Ovary (tissue), 7 donors: ENCODE measurements at regions not wholly inside any gene's neighbourhood (a gene's known extent, or its start where the extent isn't known, plus 50 kb on each side); places are given as distances from the start of the nearest gene placed in this dataset.
"Not testable (repeated sequence)": the region's sequence is repeated elsewhere in the genome, so short reads cannot be mapped to it uniquely, and the experiment has no call there.

Experiments
- DNase-seq, 5 donors: peaks; one replicate each; pipeline ENCODE4 v3.0.0-alpha.2; 2019 to 2020
- H3K27ac ChIP-seq, 2 donors: fragments of 200-600 bp; one replicate each; pipeline versions ENCODE4 v1.5.1 to v1.8.0; 2019 to 2022
- H3K27me3 ChIP-seq: fragments of 200-600 bp; one replicate; pipeline ENCODE4 v1.8.0; 2022
- H3K36me3 ChIP-seq: fragments of 200-600 bp; sonication (generic); one replicate; pipeline ENCODE4 v1.5.1; 2019
- H3K4me1 ChIP-seq: one replicate; pipeline ENCODE4 v1.8.1; 2013; ENCODE audit warnings: mild to moderate bottlenecking, moderate library complexity; ENCODE audit not compliant: insufficient read depth
- H3K4me3 ChIP-seq: fragments of 200-600 bp; sonication (generic); one replicate; pipeline ENCODE4 v1.5.1; 2017
- H3K9me3 ChIP-seq, 2 donors: fragments of 200-600 bp in 1 of 2; sonication (generic) in 1 of 2; one replicate each; pipeline versions ENCODE4 v1.5.1 to v1.8.1; 2013 to 2019; ENCODE audit warnings: mild to moderate bottlenecking in 1 of 2, moderate library complexity in 1 of 2
- EP300 ChIP-seq: sonication (generic); formaldehyde crosslinking; IDR thresholded peaks from one replicate; pipeline ENCODE4 v1.6.1; 2017; ENCODE audit warnings: antibody characterized with exemption
- POLR2A ChIP-seq: fragments of 450-650 bp; IDR thresholded peaks from one replicate; pipeline ENCODE4 v1.6.1; 2017; ENCODE audit warnings: antibody characterized with exemption, mild to moderate bottlenecking, moderate library complexity
- WGBS, 3 donors: extraction: QIAGEN DNeasy Blood & Tissue Kit in 1 of 3; methylation state at CpG; one replicate each; pipeline versions ENCODE4 v1.1.5 to v1.1.7; 2013 to 2017; 5-methylcytosine and 5-hydroxymethylcytosine counted together
- intact Hi-C, 4 donors: fragments of 100-400 bp; cut with DNase I; formaldehyde crosslinking; loops; one replicate each; pipeline versions ENCODE4 v1.11.0 to v1.15.1; 2022 to 2023
- TF ChIP-seq, protein P1 (sequence below), 3 donors: fragments of 450-650 bp in 2 of 3; fragments of 200-600 bp in 1 of 3; IDR thresholded peaks; one replicate each; pipeline versions ENCODE4 v1.5.1 to v1.8.0; 2016 to 2022; ENCODE audit warnings: antibody characterized with exemption in 3 of 3, mild to moderate bottlenecking in 1 of 3
- donor health status: DM: no; HTN: no; CAD: no; lungs with moderate emphysema.
- donor health status: DM: no; HTN: no; CAD: no.
- donor health status: Bipolar disorder and iron deficiency.
- donor health status: DM: no; HTN: no; CAD: no.
- donor health status: DM: yes; HTN: yes; CAD: no.

DNA sequence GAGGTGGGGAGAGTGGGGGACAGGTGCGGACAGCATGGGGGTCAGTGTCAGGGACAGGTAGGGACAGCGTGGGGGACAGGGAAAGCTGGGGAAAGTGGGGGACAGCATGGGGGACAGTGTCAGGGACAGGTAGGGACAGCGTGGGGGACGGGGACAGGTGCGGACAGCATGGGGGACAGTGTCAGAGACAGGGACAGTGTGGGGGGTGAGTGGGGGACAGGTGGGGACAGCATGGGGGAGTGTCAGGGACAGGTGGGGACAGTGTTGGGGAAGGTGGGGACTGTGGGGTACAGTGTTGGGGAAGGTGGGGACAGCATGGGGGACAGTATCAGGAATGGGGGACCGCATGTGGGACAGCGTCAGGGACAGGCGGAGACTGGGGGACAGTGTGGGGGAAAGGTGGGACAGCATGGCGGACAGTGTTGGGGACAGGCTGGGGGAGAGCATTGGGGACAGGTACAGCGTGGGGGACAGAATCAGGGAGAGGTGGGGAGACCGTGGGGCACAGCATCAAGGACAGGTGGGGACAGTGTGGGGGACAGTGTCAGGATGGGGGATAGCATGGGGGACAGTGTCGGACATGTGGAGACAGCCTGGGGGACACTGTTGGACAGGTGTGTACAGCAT is 96.1 kb downstream of the TMEM121 start:
- intact Hi-C loops, result no loop called here
- WGBS, 3 donors, result 76 to 83% (median 82%) methylated on average over 12 of the region's 12 CpGs
- TF ChIP-seq, protein P1, sequence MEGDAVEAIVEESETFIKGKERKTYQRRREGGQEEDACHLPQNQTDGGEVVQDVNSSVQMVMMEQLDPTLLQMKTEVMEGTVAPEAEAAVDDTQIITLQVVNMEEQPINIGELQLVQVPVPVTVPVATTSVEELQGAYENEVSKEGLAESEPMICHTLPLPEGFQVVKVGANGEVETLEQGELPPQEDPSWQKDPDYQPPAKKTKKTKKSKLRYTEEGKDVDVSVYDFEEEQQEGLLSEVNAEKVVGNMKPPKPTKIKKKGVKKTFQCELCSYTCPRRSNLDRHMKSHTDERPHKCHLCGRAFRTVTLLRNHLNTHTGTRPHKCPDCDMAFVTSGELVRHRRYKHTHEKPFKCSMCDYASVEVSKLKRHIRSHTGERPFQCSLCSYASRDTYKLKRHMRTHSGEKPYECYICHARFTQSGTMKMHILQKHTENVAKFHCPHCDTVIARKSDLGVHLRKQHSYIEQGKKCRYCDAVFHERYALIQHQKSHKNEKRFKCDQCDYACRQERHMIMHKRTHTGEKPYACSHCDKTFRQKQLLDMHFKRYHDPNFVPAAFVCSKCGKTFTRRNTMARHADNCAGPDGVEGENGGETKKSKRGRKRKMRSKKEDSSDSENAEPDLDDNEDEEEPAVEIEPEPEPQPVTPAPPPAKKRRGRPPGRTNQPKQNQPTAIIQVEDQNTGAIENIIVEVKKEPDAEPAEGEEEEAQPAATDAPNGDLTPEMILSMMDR (IDR thresholded peaks at IDR 0.05), result no peak
- TF ChIP-seq POLR2A (no peak), EP300 (no peak)
- Histone ChIP-seq H3K4me1 (no peaks in the 10 kb centered on the region), H3K36me3 (no peaks in the 10 kb centered on the region), H3K9me3 (no peaks in the 10 kb centered on the region), H3K27ac (no peak overlapping the region), H3K4me3 (no peak overlapping the region), H3K27me3 (no peaks in the 10 kb centered on the region)
- no peak for DNase-seq

DNA sequence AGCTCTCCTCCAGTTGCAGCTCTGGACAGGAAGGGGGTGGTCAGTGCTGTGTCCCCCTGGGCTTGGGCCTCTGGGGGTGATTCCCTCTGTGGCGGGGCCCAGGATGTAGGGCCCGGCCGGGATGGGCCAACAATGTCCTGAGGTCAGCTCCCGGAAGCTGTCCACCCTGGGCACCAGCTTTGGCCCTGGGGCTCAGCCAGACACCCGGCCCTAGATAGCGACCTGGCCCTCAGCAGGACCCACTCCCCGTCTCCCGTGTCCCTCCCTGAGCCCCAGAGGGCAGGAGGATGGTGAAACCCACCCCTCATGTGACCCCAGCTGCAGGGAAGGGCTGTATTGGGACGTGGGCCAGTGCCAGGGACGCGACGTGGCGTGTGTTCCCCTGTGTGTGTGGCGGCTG is 96.8 kb downstream of the TMEM121 start:
- intact Hi-C loops, H3K27me3 ChIP-seq, H3K4me3 ChIP-seq, DNase-seq, H3K27ac ChIP-seq, H3K9me3 ChIP-seq, H3K4me1 ChIP-seq, H3K36me3 ChIP-seq: not testable (repeated sequence)
- WGBS, 3 donors, result 70 to 84% (median 80%) methylated on average over 2 to 14 of the region's 14 CpGs

DNA sequence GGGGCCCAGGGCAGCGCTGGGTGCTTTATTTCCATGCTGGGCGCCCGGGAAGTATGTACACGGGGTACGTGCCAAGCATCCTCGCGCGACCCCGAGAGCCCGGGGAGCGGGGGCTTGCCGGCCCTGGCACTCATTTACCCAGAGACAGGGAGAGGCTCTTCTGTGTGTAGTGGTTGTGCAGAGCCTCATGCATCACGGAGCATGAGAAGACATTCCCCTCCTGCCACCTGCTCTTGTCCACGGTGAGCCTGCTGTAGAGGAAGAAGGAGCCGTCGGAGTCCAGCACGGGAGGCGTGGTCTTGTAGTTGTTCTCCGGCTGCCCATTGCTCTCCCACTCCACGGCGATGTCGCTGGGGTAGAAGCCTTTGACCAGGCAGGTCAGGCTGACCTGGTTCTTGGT is 98.0 kb downstream of the TMEM121 start:
- H3K36me3 ChIP-seq, H3K4me1 ChIP-seq, H3K4me3 ChIP-seq, H3K9me3 ChIP-seq, intact Hi-C loops, H3K27me3 ChIP-seq, H3K27ac ChIP-seq: not testable (repeated sequence)
- peak in 1 of 5 donors; percentile 7 for DNase-seq
- 80 to 90% (median 81%) methylated on average over 13 to 21 of the region's 22 CpGs for WGBS, 3 donors

DNA sequence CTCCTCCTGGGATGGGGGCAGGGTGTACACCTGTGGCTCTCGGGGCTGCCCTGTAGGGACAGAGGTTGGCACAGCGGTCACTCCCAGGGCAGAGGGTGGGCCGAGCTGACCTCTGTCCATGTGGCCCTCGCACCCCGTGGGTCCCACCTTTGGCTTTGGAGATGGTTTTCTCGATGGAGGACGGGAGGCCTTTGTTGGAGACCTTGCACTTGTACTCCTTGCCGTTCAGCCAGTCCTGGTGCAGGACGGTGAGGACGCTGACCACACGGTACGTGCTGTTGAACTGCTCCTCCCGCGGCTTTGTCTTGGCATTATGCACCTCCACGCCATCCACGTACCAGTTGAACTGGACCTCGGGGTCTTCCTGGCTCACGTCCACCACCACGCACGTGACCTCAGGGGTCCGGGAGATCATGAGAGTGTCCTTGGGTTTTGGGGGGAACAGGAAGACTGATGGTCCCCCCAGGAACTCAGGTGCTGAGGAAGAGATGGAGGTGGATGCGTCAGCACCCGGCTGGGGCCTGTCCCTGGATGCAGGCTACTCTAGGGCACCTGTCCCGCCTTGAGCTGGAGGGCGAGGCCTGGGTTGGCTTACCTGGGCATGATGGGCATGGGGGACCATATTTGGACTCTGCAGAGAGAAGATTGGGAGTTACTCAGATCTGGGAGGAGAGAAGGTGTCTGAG is 98.5 kb downstream of the TMEM121 start:
- intact Hi-C loops, result loop anchor here in 1 of 4 donors (5.0 kb wide), 1 partner anchor 117 kb away; no protein-coding TSS in a partner anchor
- H3K27ac ChIP-seq, H3K9me3 ChIP-seq, H3K4me3 ChIP-seq, DNase-seq, H3K4me1 ChIP-seq, H3K36me3 ChIP-seq, H3K27me3 ChIP-seq: not testable (repeated sequence)
- 84 to 91% (median 88%) methylated on average over 25 of the region's 25 CpGs for WGBS, 3 donors

DNA sequence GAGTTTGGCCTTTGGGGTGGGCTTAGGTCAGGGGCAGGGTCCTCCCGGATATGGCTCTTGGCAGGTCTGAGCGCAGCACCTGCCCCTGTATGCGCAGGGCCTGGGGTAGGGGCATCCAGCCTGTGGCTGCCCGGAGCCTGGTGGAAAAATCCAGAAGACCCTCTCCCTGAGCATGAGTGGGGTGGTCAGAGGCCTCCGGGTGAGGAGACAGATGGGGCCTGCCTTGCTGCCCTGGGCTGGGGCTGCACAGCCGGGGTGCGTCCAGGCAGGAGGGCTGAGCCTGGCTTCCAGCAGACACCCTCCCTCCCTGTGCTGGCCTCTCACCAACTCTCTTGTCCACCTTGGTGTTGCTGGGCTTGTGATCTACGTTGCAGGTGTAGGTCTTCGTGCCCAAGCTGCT is 99.1 kb downstream of the TMEM121 start:
- WGBS, 3 donors, result 68 to 71% (median 70%) methylated on average over 9 of the region's 9 CpGs
- intact Hi-C loops, result loop anchor here in 1 of 4 donors (5.0 kb wide), 1 partner anchor 117 kb away; no protein-coding TSS in a partner anchor
- not testable (repeated sequence) for H3K36me3 ChIP-seq, H3K27ac ChIP-seq, H3K9me3 ChIP-seq, H3K4me3 ChIP-seq, DNase-seq, H3K27me3 ChIP-seq, H3K4me1 ChIP-seq

DNA sequence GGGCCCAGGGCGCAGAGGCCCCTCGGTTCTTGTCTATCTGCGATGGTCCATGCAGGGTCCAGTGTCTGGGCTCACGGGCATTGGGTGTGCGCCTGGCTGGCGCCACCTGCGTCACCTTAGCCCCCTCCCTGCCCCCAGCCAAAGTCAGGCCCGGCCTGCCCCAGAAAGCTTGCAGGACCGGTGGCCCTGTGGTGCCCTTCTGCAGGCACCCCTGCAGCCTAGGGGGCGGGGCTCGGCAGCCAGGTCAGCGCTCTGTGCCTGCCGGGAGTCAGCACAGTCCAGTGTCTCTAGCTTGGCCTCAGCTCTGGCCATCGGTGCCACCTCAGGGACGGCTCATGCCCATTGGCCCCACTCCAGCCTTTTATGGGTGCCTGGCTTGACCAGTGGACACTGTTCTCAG is 99.7 kb downstream of the TMEM121 start:
- not testable (repeated sequence) for H3K4me1 ChIP-seq, H3K4me3 ChIP-seq, H3K27ac ChIP-seq, DNase-seq, H3K27me3 ChIP-seq, H3K36me3 ChIP-seq, H3K9me3 ChIP-seq
- intact Hi-C loops, result loop anchor here in 1 of 4 donors (5.0 kb wide), 1 partner anchor 116 kb away; no protein-coding TSS in a partner anchor
- 68 to 91% (median 85%) methylated on average over 4 to 15 of the region's 15 CpGs for WGBS, 3 donors

DNA sequence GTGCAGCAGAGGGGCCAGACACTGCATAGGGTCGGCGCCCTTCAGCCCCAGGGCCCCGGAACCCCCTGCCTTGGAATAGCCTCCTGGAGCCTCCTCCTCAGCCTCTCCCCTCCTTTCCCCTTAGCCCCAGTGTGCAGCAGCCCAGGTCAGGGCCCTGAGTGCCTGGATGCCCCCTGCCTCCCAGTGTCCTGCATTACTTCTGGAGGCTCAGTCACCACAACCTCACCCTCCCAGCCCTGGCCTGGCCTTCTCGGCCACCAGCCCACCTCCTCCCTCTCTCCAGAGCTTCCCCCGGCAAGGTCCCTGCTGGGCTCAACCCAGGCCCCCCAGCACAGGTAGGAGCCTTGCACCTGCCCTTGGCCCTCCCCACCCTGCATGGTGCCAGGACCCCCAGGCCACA is 100.3 kb downstream of the TMEM121 start:
- H3K4me3 ChIP-seq, H3K36me3 ChIP-seq, H3K9me3 ChIP-seq, H3K4me1 ChIP-seq, H3K27me3 ChIP-seq, H3K27ac ChIP-seq, DNase-seq: not testable (repeated sequence)
- no CpG with 5 or more reads among the region's 5 CpGs for WGBS, 3 donors
- intact Hi-C loops, result loop anchor here in 1 of 4 donors (5.0 kb wide), 1 partner anchor 116 kb away; no protein-coding TSS in a partner anchor

DNA sequence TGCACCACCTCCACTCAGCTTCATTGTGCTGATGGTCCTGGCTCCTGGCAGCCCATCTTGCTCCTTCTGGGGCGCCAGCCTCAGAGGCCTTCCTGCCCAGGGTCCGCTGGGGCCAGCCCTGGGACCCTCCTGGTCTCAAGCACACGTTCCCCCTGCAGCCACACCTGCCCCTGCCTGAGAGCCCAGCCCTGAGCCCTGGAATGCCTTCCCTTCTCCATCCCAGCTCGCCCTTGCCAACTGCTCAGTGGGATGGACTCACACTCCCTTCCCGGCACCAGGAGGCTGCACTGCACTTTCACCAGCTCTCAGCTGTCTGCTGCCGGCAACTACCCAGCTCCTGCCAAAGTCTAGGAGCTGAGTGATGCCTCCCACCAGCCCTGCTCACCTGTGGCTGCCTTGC is 100.9 kb downstream of the TMEM121 start:
- not testable (repeated sequence) for H3K9me3 ChIP-seq, H3K27ac ChIP-seq, DNase-seq, H3K36me3 ChIP-seq, H3K4me3 ChIP-seq, H3K4me1 ChIP-seq, H3K27me3 ChIP-seq
- intact Hi-C loops, result loop anchor here in 1 of 4 donors (5.0 kb wide), 1 partner anchor 115 kb away; no protein-coding TSS in a partner anchor
- WGBS, 3 donors, result 37 to 64% (median 60%) methylated on average over 1 to 5 of the region's 6 CpGs
